Kidney (tissue), 13 donors: ENCODE measurements at regions not wholly inside any gene's neighbourhood (a gene's known extent, or its start where the extent isn't known, plus 50 kb on each side); places are given as distances from the start of the nearest gene placed in this dataset.

Source experiments
- DNase-seq, 5 donors: peaks; one replicate each; pipeline ENCODE4 v3.0.0-alpha.2; 2013 to 2020
- FAIRE-seq: peaks from 2 replicates; lab custom pipeline; 2012; peaks lifted over from hg19 to GRCh38; lab: Jason Lieb, UNC
- H3K27ac ChIP-seq, 2 donors: one replicate each; pipeline ENCODE4 v1.7.0; 2013; ENCODE audit warnings: low read depth in 2 of 2, low read length in 2 of 2, inconsistent platforms in 1 of 2
- H3K27me3 ChIP-seq: one replicate; pipeline ENCODE4 v1.7.1; 2013; ENCODE audit warnings: low read length, inconsistent platforms; ENCODE audit not compliant: control insufficient read depth, insufficient read depth
- H3K36me3 ChIP-seq, 3 donors: one replicate each; pipeline versions ENCODE4 v1.7.0 to v1.7.1; 2013; ENCODE audit warnings: low read length in 3 of 3, control low read depth in 1 of 3, inconsistent platforms in 1 of 3; ENCODE audit not compliant: insufficient read depth in 3 of 3, control insufficient read depth in 2 of 3
- H3K4me1 ChIP-seq, 3 donors: one replicate each; pipeline versions ENCODE4 v1.7.0 to v1.7.1; 2013; ENCODE audit warnings: low read length in 3 of 3, inconsistent platforms in 1 of 3, low read depth in 1 of 3; ENCODE audit not compliant: control insufficient read depth in 2 of 3, insufficient read depth in 2 of 3
- H3K4me3 ChIP-seq, 3 donors: one replicate each; pipeline versions ENCODE4 v1.7.0 to v1.8.1; 2013; ENCODE audit warnings: low read length in 3 of 3, control low read depth in 1 of 3, inconsistent platforms in 1 of 3
- H3K9ac ChIP-seq, 3 donors: one replicate each; pipeline versions ENCODE4 v1.7.0 to v1.7.1; 2013; ENCODE audit warnings: low read length in 3 of 3, control low read depth in 1 of 3, inconsistent platforms in 1 of 3
- H3K9me3 ChIP-seq, 3 donors: one replicate each; pipeline versions ENCODE4 v1.7.0 to v1.7.1; 2013; ENCODE audit warnings: low read length in 3 of 3, control low read depth in 1 of 3, inconsistent platforms in 1 of 3; ENCODE audit not compliant: control insufficient read depth in 2 of 3, insufficient read depth in 1 of 3
- CTCF ChIP-seq: IDR thresholded peaks from 3 replicates; pipeline ENCODE4 v1.5.1; 2012; ENCODE audit warnings: mild to moderate bottlenecking, moderate library complexity, borderline replicate concordance; ENCODE audit not compliant: insufficient read depth; ENCODE audit errors: extremely low read depth
- intact Hi-C: fragments of 100-400 bp; cut with DNase I; formaldehyde crosslinking; loops from one replicate; pipeline ENCODE4 v1.11.1; 2022
- donor health status: control.
- donor health status: control.
- donor health status: control.
- donor health status: control.
- donor health status: control.
- donor health status: DM: yes; HTN: yes; CAD: no.
- donor health status: Normal renal cell carcinoma (clear cell type).

- Histone ChIP-seq H3K9ac (no peak overlapping the region), H3K4me1 (no peaks in the 10 kb centered on the region), H3K4me3 (no peak overlapping the region), H3K27ac (no peak overlapping the region), H3K36me3 (no peaks in the 10 kb centered on the region), H3K9me3 (peaks cover 0 to 2% (median 0%) of the 10 kb centered on the region in 3 donors), H3K27me3 (no peaks in the 10 kb centered on the region)
- FAIRE-seq (no peak), DNase-seq (no peak)
- intact Hi-C loops: no loop called here
- no peak for TF ChIP-seq CTCF
Measured at GRCh38 chr5:144684899-144685298, 514.2 kb downstream of the KCTD16 start.

- Histone ChIP-seq H3K27me3 (no peaks in the 10 kb centered on the region), H3K36me3 (no peaks in the 10 kb centered on the region), H3K4me3 (no peak overlapping the region), H3K4me1 (no peaks in the 10 kb centered on the region), H3K9me3 (peaks cover 0 to 2% (median 0%) of the 10 kb centered on the region in 3 donors), H3K27ac (no peak overlapping the region), H3K9ac (no peak overlapping the region)
- TF ChIP-seq CTCF: no peak
- FAIRE-seq: no peak
- no peak for DNase-seq
- intact Hi-C loops: no loop called here
Measured at GRCh38 chr5:144680711-144681110, 510.0 kb downstream of the KCTD16 start.

GRCh38 chr5:144671066-144671465 is 500.4 kb downstream of the KCTD16 start:
- intact Hi-C loops: no loop called here
- Histone ChIP-seq H3K27me3 (no peaks in the 10 kb centered on the region), H3K9ac (no peak overlapping the region), H3K27ac (no peak overlapping the region), H3K4me3 (no peak overlapping the region), H3K9me3 (no peaks in the 10 kb centered on the region), H3K4me1 (no peaks in the 10 kb centered on the region), H3K36me3 (no peaks in the 10 kb centered on the region)
- TF ChIP-seq CTCF: no peak
- no peak for FAIRE-seq
- no peak for DNase-seq

GRCh38 chr5:144659634-144660227 is 489.1 kb downstream of the KCTD16 start:
- H3K9ac ChIP-seq: no peak overlapping the region
- intact Hi-C loops: no loop called here
- H3K36me3 ChIP-seq: no peaks in the 10 kb centered on the region
- no peak for TF ChIP-seq CTCF
- DNase-seq (no peak), FAIRE-seq (no peak)
- H3K27ac ChIP-seq: no peak overlapping the region
- no peaks in the 10 kb centered on the region for H3K27me3 ChIP-seq
- no peak overlapping the region for H3K4me3 ChIP-seq
- H3K4me1 ChIP-seq: no peaks in the 10 kb centered on the region
- H3K9me3 ChIP-seq: no peaks in the 10 kb centered on the region
